SKM-1 treated with dmso at 0.1 percent for 144 hours (cell line): ENCODE measurements at regions not wholly inside any gene's neighbourhood (a gene's known extent, or its start where the extent isn't known, plus 50 kb on each side); places are given as distances from the start of the nearest gene placed in this dataset.
"Not testable (repeated sequence)": the region's sequence is repeated elsewhere in the genome, so short reads cannot be mapped to it uniquely, and the experiment has no call there.

Source experiments
- DNase-seq: peaks from one replicate; lab custom pipeline; 2025; ENCODE audit not compliant: unreplicated experiment; lab: John Stamatoyannopoulos, UW

DNA sequence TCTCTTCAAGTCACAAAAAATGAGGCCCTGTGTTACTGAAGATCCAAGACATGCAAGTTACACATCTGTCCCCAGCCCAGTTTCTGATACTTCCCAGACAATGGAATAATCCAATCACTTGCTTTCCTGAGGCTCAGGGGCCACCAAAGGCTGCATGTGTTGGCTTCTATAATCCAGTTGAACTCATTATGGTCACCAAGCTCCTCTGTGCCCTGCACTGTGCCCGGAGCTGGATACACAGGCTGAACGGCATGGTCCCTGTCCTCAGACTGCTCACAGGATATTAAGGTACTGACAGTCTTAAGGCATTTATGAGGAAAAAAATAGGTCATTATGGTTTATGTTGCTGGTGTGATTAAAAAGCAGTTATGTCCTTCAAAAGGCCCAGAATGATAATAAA is 117.0 kb upstream of the SYT6 start:
- no peak for DNase-seq

GRCh38 chr1:114270282-114270681 is 116.6 kb upstream of the SYT6 start:
- DNase-seq, result no peak

- no peak for DNase-seq
Observed at GRCh38 chr1:114269539-114269938, 115.9 kb upstream of the SYT6 start.

GRCh38 chr1:114263343-114263742 is 109.7 kb upstream of the SYT6 start:
- DNase-seq, result no peak

GRCh38 chr1:114262337-114262736 is 108.7 kb upstream of the SYT6 start:
- no peak for DNase-seq

DNA sequence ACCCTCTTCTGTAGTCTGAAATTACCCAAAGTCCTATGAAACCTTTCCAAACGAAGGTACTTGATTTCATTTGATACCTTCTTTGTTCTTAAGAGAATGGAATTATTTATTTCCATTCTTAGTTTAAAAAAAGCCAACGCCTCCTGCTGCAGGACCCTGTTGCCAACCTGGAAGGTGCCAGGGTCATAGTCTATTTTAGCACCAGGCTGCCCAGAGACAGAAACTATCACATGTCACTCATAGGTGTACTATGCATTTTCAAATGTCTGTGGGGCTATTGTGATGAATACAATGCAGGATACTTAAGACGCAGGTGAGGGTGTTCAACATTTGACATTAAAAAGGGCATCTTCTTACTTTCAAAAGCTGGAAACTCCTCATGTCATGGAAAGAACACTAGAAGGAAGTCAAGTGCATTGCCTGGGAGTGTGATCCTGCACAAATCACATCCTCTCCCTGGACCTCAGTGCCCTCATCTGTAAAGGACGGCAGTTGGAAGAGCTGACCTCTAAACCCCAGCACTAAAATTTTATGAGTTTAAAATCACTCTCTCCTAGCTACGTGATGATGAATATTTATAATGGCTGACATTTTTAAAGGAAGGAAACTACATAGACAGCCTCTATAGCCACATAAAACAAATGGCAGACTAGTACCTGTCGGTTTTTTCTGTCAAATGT is 107.3 kb upstream of the SYT6 start:
- DNase-seq, result no peak

GRCh38 chr1:114259511-114260160 is 106.0 kb upstream of the SYT6 start:
- DNase-seq, result no peak

- DNase-seq, result no peak
Observed at GRCh38 chr1:114258633-114259032, 105.0 kb upstream of the SYT6 start.

- DNase-seq, result no peak
Observed at GRCh38 chr1:114258074-114258473, 104.4 kb upstream of the SYT6 start.

- no peak for DNase-seq
Observed at GRCh38 chr1:114257554-114257953, 103.9 kb upstream of the SYT6 start.

DNA sequence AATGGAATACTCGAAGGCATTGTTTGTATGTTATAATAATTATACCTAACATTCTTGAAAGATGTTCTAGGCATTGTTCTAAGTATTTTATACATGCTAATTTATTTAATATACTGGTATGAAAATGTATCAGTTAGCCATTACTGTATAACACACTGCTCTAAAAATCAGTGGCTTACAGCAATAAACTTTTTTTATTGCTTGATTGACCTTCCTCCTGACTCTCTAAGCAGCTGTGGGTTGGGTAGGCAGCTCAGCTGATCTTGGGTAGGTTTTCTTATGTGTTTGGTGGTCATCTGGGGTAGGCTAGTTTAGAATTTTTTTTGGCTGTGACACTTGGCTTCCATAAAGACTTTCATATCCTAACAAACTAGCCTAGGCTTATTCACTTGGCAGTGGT is 100.2 kb upstream of the SYT6 start:
- no peak for DNase-seq

GRCh38 chr1:114251573-114251939 is 97.9 kb upstream of the SYT6 start:
- DNase-seq, result no peak

DNA sequence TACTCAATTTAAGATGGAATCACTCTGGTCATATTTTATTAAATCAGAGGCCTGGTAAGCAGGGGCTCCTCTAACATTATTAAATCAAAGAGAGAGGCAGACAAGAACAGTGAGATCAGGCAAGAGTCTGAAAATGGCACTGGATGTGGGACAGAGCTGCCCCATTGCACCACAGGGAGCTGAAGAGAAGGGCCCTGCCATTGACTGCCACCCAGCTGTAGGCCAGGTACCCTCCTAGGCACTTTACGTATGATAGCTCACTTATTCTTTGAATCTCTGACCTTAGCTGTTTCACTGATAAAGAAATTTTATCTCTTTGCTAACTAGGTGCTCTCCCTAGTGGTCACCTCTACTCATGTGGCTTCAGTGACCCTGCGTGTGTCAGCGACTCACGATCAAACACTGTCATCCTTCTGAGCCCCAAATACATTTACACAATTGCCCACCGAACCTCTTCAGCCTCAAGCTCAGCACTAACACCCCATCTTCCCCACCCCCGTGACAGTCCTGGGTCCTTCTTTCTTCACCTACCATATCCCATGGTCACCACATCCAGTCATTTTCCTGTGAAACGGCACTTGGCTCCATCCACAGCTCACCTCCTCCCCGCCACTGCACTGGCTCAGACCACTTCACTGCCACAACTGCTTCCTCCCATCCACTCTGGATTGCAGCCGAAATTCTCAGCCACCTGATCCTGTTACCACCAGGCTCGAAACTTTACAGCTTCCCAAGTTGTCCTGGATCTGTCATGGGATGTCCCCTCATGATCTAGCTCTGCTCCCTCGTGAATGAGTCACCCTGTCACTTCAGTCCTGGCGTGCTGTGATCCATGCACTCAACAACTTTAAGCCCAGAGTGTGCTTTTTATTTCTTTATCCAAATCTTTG is 97.3 kb upstream of the SYT6 start:
- DNase-seq, result no peak

DNA sequence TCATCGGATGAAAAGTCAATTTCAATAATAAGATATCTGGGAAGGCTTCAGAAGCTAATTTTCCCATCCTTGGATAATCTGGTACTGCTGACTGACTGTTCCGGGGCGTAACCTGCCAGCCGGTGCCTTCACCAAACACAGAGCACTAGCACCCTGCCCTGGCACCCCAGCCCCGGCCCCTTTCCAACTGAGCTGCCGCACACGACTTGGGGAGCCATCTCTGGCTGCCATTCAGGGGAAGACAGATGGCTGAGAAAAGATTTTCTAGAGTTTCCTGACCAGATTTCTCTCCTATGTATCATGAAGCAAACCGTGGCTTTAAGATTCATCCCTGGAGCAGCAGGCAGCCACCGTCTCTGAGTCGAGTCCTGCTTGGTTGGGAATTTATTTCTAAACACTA is 96.0 kb upstream of the SYT6 start:
- no peak for DNase-seq

GRCh38 chr1:114248162-114248561 is 94.5 kb upstream of the SYT6 start:
- DNase-seq, result no peak

DNA sequence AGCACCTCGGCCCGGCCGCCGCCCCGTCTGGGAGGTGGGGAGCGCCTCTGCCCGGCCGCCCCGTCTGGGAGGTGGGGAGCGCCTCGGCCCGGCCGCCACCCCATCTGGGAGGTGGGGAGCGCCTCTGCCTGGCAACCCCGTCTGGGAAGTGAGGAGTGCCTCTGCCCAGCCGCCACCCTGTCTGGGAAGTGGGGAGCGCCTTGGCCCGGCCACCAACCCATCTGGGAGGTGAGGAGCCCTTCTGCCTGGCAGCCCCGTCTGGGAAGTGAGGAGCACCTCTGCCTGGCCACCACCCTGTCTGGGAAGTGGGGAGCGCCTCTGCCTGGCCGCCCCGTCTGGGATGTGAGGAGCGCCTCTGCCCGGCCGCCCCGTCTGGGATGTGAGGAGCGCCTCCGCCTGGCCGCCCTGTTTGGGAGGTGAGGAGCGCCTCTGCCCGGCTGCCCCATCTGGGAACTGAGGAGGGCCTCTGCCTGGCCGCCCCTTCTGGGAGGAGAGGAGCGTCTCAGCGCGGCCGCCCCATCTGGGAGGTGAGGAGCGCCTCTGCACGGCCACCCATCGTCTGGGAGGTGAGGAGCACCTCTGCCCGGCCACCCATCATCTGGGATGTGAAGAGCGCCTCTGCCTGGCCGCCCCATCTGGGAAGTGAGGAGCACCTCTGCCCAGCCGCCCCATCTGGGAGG is 89.0 kb upstream of the SYT6 start:
- not testable (repeated sequence) for DNase-seq

GRCh38 chr1:114238053-114238452 is 84.4 kb upstream of the SYT6 start:
- no peak for DNase-seq

- DNase-seq, result no peak
Observed at GRCh38 chr1:114236517-114236916, 82.8 kb upstream of the SYT6 start.

- DNase-seq, result no peak
Observed at GRCh38 chr1:114235960-114236359, 82.3 kb upstream of the SYT6 start.

DNA sequence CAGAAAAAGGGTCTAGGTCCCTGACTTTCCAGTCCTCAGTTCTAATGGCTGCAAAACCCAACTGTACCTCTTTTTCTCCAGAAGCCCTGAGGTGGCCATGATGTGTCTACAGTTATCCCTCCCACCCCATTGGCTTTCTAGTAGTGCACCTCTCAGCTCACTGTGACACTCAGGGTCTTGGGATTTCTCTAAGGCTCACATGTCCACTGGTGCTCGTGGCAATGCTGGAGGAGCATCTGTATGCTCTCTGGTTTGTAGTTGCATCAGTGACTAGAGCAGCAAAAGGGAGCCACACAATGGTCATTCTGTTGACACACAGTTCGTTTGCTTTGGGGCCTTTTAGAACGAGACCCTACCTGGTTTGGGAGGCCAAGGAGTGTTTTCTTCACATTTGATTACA is 81.6 kb upstream of the SYT6 start:
- DNase-seq, result no peak

DNA sequence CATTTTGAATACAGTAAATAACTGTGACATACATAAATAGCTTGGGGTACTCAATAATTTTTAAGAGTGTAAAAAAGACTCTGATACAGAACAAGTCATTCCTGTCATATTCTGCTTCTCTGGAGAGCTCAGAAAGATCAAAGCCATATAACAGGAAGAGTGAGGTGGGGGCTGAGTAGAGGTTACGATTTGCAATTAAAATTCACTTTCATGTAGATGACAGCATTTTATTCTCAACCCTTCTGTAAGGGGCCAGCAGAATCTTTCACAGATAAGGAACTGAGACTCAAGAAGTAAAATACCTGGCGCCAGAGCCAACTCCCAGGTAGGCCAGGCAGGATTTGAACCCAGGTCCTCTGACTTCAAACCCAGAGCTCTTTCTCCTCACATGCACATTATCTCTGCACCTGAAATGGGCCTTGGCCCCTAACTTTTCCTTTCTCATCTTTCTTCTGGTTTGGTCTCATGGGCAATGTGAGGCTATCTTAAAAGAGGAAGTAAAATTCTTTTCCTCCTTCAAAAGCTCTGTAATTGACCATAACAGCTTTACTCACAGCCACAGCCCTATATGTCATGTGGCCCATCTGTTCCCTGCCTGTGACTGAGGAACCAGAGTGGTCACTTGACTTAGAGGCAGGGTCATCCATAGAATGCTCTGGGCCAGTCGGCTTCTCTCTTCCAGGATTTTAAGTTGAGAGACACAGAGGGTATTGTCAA is 80.9 kb upstream of the SYT6 start:
- peak; percentile 42 for DNase-seq
